HL-60 (cell line): ENCODE measurements at regions not wholly inside any gene's neighbourhood (a gene's known extent, or its start where the extent isn't known, plus 50 kb on each side); places are given as distances from the start of the nearest gene placed in this dataset.
"Not testable (repeated sequence)": the region's sequence is repeated elsewhere in the genome, so short reads cannot be mapped to it uniquely, and the experiment has no call there.

ENCODE experiments used
- POLR2AphosphoS5 ChIP-seq: IDR thresholded peaks from 2 replicates; pipeline ENCODE4 v1.6.1; 2012; ENCODE audit warnings: low read depth
- TF ChIP-seq, protein P1 (sequence below): IDR thresholded peaks from one replicate; pipeline ENCODE4 v1.5.1; 2011; ENCODE audit warnings: low read length, control low read depth, inconsistent platforms; ENCODE audit not compliant: insufficient read depth

DNA sequence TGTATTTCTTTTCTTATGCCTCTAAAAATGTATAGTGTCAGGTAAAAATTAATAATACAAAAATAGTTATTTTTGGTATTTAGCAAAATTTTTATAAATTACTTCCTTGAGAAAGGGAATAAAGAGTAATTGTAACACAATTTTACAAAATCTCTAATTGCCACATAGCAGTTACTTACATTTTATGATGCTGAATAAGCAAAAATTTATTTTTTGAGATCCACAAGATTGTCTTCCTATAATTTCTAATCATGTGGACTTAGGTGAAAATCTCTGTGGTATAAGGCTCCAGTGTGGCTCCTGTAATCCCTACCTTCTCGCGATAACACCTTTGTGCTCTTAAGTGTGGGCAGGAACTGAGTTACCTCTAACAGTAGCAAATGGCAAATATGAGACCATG, 487.1 kb upstream of the ZNF337 start:
- TF ChIP-seq, protein P1, sequence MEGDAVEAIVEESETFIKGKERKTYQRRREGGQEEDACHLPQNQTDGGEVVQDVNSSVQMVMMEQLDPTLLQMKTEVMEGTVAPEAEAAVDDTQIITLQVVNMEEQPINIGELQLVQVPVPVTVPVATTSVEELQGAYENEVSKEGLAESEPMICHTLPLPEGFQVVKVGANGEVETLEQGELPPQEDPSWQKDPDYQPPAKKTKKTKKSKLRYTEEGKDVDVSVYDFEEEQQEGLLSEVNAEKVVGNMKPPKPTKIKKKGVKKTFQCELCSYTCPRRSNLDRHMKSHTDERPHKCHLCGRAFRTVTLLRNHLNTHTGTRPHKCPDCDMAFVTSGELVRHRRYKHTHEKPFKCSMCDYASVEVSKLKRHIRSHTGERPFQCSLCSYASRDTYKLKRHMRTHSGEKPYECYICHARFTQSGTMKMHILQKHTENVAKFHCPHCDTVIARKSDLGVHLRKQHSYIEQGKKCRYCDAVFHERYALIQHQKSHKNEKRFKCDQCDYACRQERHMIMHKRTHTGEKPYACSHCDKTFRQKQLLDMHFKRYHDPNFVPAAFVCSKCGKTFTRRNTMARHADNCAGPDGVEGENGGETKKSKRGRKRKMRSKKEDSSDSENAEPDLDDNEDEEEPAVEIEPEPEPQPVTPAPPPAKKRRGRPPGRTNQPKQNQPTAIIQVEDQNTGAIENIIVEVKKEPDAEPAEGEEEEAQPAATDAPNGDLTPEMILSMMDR, result not testable (repeated sequence)
- TF ChIP-seq POLR2AphosphoS5, result not testable (repeated sequence)
